WTC11 (cell line): ENCODE measurements at regions not wholly inside any gene's neighbourhood (a gene's known extent, or its start where the extent isn't known, plus 50 kb on each side); places are given as distances from the start of the nearest gene placed in this dataset.
A peak's percentile ranks its signal among the peaks of the same experiment; 100 is the strongest.

ENCODE experiments used
- ATAC-seq: fragments of 200-7000 bp; cut with Tn5 transposase; 2 replicates; pipeline ENCODE4 v1.10.0; 2021; ENCODE audit warnings: mild to moderate bottlenecking, moderate library complexity
- CTCF ChIA-PET: fragments of 300-600 bp; sonication (Branson Sonifier 250); formaldehyde crosslinking; loops from one replicate; lab custom pipeline; 2021; ENCODE audit warnings: antibody characterized with exemption; lab: Charles Lee
- POLR2A ChIA-PET: fragments of 350-600 bp; sonication (Branson Sonifier 250); formaldehyde crosslinking; loops from one replicate; lab custom pipeline; 2021; ENCODE audit warnings: antibody characterized with exemption; lab: Charles Lee
- DNase-seq: peaks from one replicate; pipeline ENCODE4 v3.0.0; 2021; ENCODE audit warnings: low spot score
- H3K27ac Mint-ChIP-seq: 2 replicates; pipeline ENCODE4 v1.8.0; 2021; ENCODE audit warnings: mixed read lengths
- H3K27me3 Mint-ChIP-seq: 2 replicates; pipeline ENCODE4 v1.8.0; 2021; ENCODE audit warnings: low read depth, mild to moderate bottlenecking, moderate library complexity, mixed read lengths
- H3K36me3 Mint-ChIP-seq: 2 replicates; pipeline ENCODE4 v1.8.0; 2021; ENCODE audit warnings: mixed read lengths
- H3K4me1 Mint-ChIP-seq: 2 replicates; pipeline ENCODE4 v1.8.0; 2022; ENCODE audit warnings: mixed read lengths
- H3K4me3 Mint-ChIP-seq: 2 replicates; pipeline ENCODE4 v1.8.0; 2021; ENCODE audit warnings: mild to moderate bottlenecking, moderate library complexity, mixed read lengths
- H3K9me3 Mint-ChIP-seq: 2 replicates; pipeline ENCODE4 v1.8.0; 2021; ENCODE audit warnings: mixed read lengths
- ELF4 ChIP-seq: sonication (generic); formaldehyde crosslinking; IDR thresholded peaks from 2 replicates; pipeline ENCODE4 v1.8.1; 2022; ENCODE audit warnings: low read depth, mild to moderate bottlenecking, moderate library complexity, missing genetic modification reagents
- ETV6 ChIP-seq: sonication (generic); formaldehyde crosslinking; IDR thresholded peaks from 2 replicates; pipeline ENCODE4 v1.8.1; 2022; ENCODE audit warnings: mild to moderate bottlenecking, missing genetic modification reagents
- GTF2I ChIP-seq: fragments of 250-450 bp; sonication (Bioruptor Pico); conservative IDR thresholded peaks from 2 replicates; pipeline ENCODE4 v1.4.0; 2021; ENCODE audit warnings: mild to moderate bottlenecking
- IRF2 ChIP-seq: sonication (generic); formaldehyde crosslinking; IDR thresholded peaks from 2 replicates; pipeline ENCODE4 v1.8.0; 2022; ENCODE audit warnings: low read depth, missing genetic modification reagents, borderline replicate concordance
- NFE2L1 ChIP-seq: sonication (generic); formaldehyde crosslinking; IDR thresholded peaks from 2 replicates; pipeline ENCODE4 v1.8.1; 2023; ENCODE audit warnings: missing genetic modification reagents
- NFYB ChIP-seq: sonication (generic); formaldehyde crosslinking; conservative IDR thresholded peaks from 2 replicates; pipeline ENCODE4 v1.8.0; 2022; ENCODE audit warnings: low read depth, missing genetic modification reagents
- SMAD3 ChIP-seq: sonication (generic); formaldehyde crosslinking; IDR thresholded peaks from 2 replicates; pipeline ENCODE4 v1.8.0; 2022; ENCODE audit warnings: missing genetic modification reagents, mild to moderate bottlenecking, borderline replicate concordance
- SOX15 ChIP-seq: fragments of 250-450 bp; sonication (Bioruptor Pico); IDR thresholded peaks from 2 replicates; pipeline ENCODE4 v1.9.0; 2021; ENCODE audit warnings: mild to moderate bottlenecking
- ZBTB21 ChIP-seq: sonication (generic); formaldehyde crosslinking; IDR thresholded peaks from 2 replicates; pipeline ENCODE4 v1.8.1; 2023; ENCODE audit warnings: mild to moderate bottlenecking, missing genetic modification reagents, borderline replicate concordance
- ZNF232 ChIP-seq: sonication (generic); formaldehyde crosslinking; IDR thresholded peaks from 2 replicates; pipeline ENCODE4 v1.8.0; 2022; ENCODE audit warnings: mild to moderate bottlenecking, missing genetic modification reagents
- TF ChIP-seq, protein P1 (sequence below): sonication (generic); formaldehyde crosslinking; IDR thresholded peaks from 2 replicates; pipeline ENCODE4 v1.8.0; 2022; ENCODE audit warnings: missing genetic modification reagents
- TF ChIP-seq, protein P2 (sequence below): fragments of 250-450 bp; sonication (Bioruptor Pico); IDR thresholded peaks from 2 replicates; pipeline ENCODE4 v1.9.0; 2021; ENCODE audit warnings: mild to moderate bottlenecking
- TF ChIP-seq, protein P3 (sequence below): sonication (generic); formaldehyde crosslinking; IDR thresholded peaks from 2 replicates; pipeline ENCODE4 v1.8.1; 2023; ENCODE audit warnings: mild to moderate bottlenecking, missing genetic modification reagents, moderate library complexity
- TF ChIP-seq, protein P4 (sequence below): sonication (generic); formaldehyde crosslinking; IDR thresholded peaks from 2 replicates; pipeline ENCODE4 v1.8.1; 2022; ENCODE audit warnings: mild to moderate bottlenecking, moderate library complexity, missing genetic modification reagents
- TF ChIP-seq, protein P5 (sequence below): sonication (generic); formaldehyde crosslinking; IDR thresholded peaks from 2 replicates; pipeline ENCODE4 v1.8.1; 2022; ENCODE audit warnings: missing genetic modification reagents, borderline replicate concordance

DNA sequence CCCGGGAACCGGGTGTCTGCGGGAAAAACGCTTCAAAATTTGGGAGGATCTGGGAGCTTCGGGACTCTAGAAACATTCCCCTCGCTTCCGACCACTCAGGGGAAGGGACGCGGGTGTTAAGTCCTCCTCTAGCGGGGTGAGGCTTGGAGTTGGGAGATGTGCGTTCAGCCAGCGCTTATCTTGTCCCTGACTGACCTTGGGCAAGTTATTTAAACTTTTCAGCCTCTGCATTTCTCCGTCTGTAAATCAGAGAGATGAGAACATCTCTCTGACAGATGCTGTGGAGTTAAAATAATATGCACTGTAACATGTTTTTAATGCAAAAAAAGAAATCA, 76.9 kb upstream of the ANO4 start (continued):
- TF ChIP-seq, protein P1, sequence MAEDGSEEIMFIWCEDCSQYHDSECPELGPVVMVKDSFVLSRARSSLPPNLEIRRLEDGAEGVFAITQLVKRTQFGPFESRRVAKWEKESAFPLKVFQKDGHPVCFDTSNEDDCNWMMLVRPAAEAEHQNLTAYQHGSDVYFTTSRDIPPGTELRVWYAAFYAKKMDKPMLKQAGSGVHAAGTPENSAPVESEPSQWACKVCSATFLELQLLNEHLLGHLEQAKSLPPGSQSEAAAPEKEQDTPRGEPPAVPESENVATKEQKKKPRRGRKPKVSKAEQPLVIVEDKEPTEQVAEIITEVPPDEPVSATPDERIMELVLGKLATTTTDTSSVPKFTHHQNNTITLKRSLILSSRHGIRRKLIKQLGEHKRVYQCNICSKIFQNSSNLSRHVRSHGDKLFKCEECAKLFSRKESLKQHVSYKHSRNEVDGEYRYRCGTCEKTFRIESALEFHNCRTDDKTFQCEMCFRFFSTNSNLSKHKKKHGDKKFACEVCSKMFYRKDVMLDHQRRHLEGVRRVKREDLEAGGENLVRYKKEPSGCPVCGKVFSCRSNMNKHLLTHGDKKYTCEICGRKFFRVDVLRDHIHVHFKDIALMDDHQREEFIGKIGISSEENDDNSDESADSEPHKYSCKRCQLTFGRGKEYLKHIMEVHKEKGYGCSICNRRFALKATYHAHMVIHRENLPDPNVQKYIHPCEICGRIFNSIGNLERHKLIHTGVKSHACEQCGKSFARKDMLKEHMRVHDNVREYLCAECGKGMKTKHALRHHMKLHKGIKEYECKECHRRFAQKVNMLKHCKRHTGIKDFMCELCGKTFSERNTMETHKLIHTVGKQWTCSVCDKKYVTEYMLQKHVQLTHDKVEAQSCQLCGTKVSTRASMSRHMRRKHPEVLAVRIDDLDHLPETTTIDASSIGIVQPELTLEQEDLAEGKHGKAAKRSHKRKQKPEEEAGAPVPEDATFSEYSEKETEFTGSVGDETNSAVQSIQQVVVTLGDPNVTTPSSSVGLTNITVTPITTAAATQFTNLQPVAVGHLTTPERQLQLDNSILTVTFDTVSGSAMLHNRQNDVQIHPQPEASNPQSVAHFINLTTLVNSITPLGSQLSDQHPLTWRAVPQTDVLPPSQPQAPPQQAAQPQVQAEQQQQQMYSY (CRISPR knock-in tag) = no peak
- TF ChIP-seq, protein P2, sequence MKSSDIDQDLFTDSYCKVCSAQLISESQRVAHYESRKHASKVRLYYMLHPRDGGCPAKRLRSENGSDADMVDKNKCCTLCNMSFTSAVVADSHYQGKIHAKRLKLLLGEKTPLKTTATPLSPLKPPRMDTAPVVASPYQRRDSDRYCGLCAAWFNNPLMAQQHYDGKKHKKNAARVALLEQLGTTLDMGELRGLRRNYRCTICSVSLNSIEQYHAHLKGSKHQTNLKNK (CRISPR knock-in tag) = no peak
- TF ChIP-seq SOX15 (CRISPR knock-in tag) (no peak), ELF4 (CRISPR knock-in tag) (no peak), SMAD3 (CRISPR knock-in tag) (no peak), ZBTB21 (CRISPR knock-in tag) (no peak), ETV6 (no peak), IRF2 (CRISPR knock-in tag) (no peak), NFE2L1 (CRISPR knock-in tag) (no peak)
- TF ChIP-seq, protein P3, sequence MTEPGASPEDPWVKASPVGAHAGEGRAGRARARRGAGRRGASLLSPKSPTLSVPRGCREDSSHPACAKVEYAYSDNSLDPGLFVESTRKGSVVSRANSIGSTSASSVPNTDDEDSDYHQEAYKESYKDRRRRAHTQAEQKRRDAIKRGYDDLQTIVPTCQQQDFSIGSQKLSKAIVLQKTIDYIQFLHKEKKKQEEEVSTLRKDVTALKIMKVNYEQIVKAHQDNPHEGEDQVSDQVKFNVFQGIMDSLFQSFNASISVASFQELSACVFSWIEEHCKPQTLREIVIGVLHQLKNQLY (CRISPR knock-in tag) = no peak

DNA sequence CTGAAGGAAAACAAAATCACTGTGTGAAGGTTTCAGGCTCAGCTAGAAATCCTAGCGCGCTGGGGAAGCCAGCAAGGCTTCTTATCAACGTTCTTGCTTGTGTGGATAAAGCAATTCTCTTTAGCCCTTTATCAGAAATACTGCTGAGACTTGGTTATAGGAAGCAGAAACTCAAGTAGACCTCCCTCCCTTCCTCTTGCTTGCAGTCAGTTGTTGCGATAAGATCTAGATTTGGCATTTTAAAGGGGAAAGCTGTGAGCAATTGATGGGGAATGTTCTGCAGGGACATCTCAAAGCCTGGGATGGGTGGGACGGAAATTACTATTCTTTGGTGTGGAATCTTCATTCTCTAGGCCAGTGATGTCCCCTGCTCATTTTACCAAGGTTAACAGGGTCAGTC, 76.4 kb upstream of the ANO4 start:
- peaks cover 56% of the 10 kb centered on the region for H3K27me3 Mint-ChIP-seq
- TF ChIP-seq, protein P4, sequence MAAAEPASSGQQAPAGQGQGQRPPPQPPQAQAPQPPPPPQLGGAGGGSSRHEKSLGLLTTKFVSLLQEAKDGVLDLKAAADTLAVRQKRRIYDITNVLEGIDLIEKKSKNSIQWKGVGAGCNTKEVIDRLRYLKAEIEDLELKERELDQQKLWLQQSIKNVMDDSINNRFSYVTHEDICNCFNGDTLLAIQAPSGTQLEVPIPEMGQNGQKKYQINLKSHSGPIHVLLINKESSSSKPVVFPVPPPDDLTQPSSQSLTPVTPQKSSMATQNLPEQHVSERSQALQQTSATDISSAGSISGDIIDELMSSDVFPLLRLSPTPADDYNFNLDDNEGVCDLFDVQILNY (CRISPR knock-in tag) = no peak
- TF ChIP-seq, protein P1 (CRISPR knock-in tag) = no peak
- TF ChIP-seq, protein P5, sequence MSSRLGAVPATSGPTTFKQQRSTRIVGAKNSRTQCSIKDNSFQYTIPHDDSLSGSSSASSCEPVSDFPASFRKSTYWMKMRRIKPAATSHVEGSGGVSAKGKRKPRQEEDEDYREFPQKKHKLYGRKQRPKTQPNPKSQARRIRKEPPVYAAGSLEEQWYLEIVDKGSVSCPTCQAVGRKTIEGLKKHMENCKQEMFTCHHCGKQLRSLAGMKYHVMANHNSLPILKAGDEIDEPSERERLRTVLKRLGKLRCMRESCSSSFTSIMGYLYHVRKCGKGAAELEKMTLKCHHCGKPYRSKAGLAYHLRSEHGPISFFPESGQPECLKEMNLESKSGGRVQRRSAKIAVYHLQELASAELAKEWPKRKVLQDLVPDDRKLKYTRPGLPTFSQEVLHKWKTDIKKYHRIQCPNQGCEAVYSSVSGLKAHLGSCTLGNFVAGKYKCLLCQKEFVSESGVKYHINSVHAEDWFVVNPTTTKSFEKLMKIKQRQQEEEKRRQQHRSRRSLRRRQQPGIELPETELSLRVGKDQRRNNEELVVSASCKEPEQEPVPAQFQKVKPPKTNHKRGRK (CRISPR knock-in tag) = no peak
- TF ChIP-seq GTF2I (CRISPR knock-in tag) (no peak), NFYB (CRISPR knock-in tag) (no peak), ZNF232 (CRISPR knock-in tag) (no peak)
- no peaks in the 10 kb centered on the region for H3K36me3 Mint-ChIP-seq
- H3K4me1 Mint-ChIP-seq = peaks cover 31% of the 10 kb centered on the region
- H3K9me3 Mint-ChIP-seq = no peaks in the 10 kb centered on the region
- peak overlapping the region; percentile 71 for H3K4me3 Mint-ChIP-seq
- H3K27ac Mint-ChIP-seq = no peak overlapping the region
- ATAC-seq (no peak), DNase-seq (no peak)
- CTCF ChIA-PET = interaction anchor here (4.2 kb wide), 1 partner anchor 46 kb away, joined by 23 read pairs; no protein-coding TSS in a partner anchor
- POLR2A ChIA-PET = no interaction called here
